Left renal cortex interstitium (tissue), 4 donors: ENCODE measurements at regions not wholly inside any gene's neighbourhood (a gene's known extent, or its start where the extent isn't known, plus 50 kb on each side); places are given as distances from the start of the nearest gene placed in this dataset.
A peak's percentile ranks its signal among the peaks of the same experiment; 100 is the strongest.
"Not testable (repeated sequence)": the region's sequence is repeated elsewhere in the genome, so short reads cannot be mapped to it uniquely, and the experiment has no call there.

Experiments used
- DNase-seq, 4 donors: peaks; one replicate each; pipeline ENCODE4 v3.0.0-alpha.2; 2013; ENCODE audit warnings: low read depth in 4 of 4, low spot score in 2 of 4, missing footprints in 1 of 4

DNA sequence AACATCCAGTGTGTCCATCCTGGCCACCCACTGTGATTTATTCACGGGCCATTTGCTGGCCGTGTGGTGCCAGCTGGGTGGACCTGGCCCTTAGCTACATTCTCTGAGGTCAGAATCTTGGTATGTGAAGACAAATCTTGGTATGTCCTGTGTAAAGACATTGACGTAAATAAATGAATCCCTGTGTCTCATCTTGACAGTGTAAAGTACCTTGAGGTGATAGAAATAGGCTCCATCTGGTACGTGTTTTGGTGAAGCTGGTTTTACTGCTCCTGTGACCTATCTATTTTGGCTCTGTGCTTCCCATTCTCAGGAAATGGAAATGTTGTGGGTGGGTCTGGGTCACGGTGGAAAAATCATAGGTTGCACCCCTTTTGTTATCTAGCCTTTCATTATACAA, 245.4 kb upstream of the ANKH start:
- no peak for DNase-seq

DNA sequence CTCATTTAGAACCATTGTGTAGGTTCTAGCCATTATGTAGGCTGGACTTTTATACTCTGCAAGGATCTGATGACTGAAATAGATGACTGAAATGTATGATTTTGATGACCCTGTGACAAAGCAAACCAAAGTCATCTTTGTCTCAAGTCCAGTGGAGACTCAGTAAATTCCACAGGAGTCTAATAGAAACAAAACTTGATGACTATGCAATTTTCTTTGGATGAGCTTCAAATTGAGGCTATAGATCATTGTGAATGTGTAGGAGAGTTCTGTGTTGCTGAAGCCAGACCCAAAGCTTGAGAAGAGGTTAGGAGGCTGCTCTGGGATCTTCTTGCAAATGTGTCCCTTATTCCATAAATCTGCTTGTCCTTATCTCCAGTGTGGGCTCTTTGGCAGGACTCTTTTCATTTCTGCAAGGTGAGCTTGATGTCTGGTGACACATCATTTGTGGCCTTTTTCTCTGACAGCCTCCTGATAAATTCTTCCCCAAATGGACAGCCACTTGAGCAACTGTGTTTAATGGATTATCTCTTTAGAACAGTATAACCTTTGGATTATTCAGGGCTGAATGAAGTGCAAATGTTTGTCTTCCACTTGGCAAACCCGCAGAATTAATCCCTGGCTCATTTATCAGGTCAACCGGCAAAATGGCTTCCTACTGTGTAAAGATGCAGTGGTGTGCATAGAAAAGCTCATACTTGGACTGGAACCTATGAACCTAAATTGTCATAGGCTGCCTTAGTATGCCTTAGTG, 235.1 kb upstream of the ANKH start:
- DNase-seq: no peak

DNA sequence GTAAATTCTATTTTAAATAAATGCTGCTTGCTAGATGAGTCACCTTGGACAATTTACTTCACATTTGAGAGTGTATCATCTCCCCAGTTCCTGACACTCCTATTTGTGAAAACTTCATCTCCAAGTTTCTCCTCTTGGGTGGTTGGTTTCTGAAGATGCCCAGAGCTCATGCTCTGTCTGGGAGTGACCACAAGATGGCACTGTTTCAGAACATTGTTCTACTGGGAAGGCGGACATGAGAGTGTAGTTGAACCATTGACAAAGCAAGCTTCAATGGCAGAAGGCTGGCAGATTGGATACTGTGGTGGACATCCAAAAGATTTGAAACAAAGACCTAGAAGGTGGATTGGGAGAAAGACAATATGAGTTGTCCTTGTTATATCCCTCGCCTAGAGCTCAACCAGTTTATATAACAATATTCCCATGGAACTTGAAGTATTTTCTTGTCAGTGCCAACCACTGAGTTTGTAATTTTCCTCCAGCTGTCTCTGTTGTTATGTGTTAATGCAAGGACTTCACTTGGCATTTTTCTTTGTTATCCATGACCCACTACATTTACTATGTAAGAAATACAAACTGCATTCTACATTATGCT, 234.3 kb upstream of the ANKH start:
- no peak for DNase-seq

DNA sequence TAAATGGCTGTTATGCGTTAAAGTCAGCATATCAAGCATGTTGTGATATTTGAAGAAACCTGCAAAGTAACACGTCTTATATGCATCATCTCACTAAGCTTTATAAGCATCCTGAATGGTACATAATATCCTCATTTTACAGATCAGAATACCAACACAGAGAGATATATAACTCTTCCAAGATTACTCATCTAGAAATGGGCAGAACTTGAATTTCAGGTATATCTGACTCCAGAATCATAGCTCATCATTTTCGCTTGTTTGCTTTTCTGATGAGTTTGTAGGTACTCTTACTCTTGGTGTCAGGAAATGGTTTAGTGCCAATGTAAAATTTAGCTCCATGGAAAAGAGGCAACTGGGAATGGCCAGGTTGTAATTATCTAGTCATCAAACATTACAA, 232.3 kb upstream of the ANKH start:
- DNase-seq: no peak

DNA sequence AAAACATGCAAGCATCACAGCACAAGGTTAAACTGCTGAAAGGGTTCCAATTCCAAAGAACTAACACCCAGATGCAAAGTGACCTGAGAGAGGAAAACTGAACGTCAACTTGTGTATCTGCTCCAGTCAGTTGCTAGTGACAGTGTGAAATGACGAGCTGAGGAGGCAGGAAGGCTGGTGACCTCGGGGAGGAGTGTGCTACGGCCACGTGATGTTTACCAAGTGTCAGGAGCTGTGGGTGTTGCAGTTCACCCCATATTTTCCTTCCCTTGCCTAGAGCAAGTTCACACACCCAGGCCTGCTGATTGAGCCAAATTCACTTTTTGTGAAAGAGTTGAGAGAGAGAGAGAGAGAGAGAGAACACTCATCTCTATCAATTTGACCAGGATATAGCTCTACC, 231.6 kb upstream of the ANKH start:
- DNase-seq: no peak

DNA sequence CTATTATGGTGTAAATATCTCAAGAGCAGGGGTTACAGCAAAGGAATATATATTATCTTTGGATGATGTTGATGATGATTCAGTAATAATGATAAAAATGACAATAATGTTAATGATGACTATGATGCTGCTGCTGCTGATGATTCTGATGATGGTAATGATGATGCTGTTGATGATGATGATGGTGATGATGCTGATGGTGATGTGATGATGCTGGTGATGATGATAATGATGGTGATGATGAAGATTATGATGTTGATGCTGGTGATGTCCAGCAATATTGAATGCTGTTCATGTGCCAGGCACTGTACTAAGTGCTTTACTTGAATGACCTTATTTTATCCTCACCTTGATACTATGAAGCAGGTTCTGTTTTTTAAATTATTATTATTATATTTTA, 226.0 kb upstream of the ANKH start:
- DNase-seq: no peak

DNA sequence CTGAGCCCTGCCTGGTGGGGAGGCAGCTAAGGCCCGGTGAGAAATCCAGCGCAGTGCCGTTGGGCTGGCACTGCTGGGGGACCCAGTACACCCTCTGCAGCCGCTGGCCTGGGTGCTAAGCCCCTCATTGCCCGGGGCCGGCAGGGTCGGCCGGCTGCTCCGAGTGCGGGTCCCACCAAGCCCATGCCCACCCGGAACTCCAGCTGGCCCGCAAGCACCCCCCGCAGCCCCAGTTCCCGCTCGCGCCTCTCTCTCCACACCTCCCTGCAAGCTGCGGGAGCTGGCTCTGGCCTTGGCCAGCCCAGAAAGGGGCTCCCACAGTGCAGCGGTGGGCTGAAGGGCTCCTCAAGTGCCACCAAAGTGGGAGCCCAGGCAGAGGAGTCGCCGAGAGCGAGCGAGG, 225.1 kb upstream of the ANKH start:
- not testable (repeated sequence) for DNase-seq

DNA sequence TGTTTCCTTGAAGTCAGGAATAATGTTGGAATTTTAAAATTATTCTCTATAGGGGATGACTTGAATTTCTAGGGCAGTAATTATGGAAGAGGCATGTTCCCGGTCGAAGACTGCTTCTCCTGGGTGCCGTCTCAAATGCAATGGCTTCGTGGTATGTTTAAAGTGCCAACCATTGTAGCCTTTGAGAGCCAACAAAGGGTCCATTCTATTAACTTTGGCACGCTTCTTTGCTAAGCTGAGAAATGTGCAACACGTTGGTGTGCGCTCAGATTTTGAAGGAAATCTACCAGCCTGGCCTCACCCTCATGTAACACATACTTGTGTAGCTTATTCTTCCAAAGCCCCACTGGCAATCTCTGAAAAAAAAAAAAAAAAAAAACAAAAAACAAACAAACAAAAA, 221.2 kb upstream of the ANKH start:
- no peak for DNase-seq

DNA sequence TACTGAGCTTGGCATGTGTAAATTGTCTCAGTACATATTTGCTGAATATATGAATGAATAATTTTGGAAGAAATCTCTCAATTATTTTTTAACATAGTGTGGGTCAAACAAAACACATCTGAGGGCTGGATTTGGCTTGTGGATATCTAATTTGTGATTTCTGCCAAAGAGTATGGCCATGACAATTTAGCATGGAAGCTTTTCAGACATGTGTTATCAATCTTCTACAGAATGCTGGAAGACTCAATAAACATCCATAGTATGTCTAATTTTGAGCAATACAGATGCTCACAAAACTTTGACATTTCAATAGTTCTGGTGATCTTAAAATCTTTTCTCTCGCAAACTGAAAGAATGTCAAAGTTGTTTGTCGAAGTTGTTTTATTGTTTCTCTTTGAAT, 214.1 kb upstream of the ANKH start:
- DNase-seq: no peak

DNA sequence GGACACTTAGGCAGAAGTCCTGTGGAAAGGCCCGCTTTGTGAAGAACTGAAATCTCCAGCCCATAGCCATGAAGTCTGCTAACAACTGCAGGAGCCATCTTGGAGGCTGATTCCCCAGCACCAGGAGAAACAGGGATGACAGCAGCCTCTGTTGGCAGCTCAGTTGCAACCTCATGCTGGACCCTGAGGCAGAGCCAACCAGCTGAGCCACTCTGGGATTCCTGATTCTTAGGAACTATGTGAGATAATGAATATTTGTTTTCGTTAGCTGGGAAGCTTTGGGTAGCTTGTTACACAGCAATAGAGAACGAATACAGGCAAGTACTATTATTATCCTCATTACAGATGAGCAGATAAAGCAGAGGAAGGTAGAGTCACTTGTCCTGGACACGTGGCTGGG, 210.5 kb upstream of the ANKH start:
- DNase-seq: no peak

DNA sequence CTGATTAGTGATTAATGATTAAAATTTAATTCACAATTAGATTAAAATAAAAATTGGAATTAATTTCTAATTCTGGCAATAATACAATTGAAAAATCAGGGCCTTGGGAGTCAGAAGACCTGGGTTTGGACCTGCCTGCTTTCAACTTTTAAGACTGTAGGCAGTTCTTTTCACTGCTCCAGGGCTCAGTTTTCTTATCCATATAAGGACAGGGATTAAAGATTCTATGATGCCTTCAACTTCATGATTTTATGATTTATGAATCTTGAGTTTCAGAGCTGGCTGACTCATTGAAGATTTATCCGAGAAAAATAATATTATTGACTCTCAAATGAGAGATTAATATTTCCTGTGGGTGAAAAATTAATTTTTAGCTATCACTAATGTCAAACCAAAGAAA, 208.6 kb upstream of the ANKH start:
- no peak for DNase-seq

DNA sequence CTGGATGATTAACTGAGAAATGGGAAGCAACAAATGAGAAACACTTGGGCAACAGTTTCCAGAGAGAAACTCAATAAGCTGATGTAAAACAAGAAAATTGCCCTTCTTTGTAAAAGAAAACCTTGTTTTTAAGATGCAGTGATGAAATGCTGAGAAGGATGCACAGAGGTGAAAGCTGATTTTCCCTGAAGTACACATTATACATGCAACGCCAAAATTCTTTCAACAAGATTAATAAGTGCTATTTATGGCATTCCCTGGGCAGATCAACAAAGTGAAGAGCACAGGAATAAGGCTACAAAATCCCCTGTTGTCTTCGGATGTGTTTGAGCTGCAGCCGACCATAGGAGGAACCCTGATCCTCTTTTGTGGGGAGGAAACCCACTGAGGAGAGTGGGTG, 208.0 kb upstream of the ANKH start:
- DNase-seq: no peak

DNA sequence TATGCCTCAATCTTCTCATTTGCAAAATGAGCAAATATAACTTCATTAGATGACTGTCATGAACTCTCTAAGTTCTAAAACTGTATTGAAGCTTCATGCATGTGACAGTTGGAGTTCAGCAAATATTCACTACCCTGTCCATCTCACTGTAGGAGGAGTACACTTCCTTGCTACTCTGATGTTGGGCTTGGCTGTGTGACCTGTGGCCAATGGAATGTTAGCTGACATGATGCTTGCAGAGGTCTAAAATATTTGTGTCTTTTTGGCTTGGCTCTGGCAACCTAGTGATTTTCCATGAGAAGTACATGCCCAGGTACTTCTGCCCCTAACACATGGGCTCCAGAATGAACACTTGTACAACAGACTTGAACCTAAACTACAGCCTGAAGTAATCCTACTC, 203.1 kb upstream of the ANKH start:
- DNase-seq: no peak

DNA sequence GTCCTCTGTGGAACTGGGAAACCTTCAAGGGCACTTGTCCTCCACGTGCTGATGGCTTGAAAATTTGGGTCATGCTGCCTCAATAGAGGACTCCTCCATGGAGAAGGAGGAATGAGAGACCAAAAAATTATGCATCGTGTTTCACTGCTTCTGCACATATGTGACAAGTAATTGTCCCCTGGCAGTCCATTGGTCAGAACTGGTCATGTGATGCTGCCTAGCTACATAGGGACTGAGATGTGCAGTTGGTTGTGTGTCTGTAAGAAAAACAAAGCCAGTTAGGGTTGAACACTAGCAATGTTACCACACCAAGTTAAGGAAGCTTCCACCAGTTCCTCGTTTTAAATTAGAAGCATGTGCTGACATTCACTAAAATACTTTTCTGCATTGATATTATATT, 201.9 kb upstream of the ANKH start:
- DNase-seq: no peak

DNA sequence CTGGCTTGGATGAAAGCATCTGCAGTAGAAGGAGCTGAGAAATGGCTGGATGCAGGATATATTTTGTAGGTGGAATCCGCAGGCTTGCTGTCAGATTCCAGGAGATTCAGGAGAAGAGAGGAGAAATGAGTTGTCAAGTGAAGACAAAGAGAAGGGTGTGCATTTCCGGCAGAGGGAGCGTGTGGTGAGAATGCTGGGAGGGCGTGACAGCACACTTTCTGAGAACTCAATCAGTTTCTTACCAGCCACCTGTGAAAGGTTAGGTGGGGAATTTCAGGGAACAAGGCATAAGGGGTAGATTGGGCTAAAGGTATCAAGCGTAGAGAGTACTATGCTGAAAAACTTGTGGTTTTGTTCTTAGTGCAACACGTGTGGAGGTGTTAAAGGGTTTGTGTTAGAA, 199.3 kb upstream of the ANKH start:
- DNase-seq: no peak

DNA sequence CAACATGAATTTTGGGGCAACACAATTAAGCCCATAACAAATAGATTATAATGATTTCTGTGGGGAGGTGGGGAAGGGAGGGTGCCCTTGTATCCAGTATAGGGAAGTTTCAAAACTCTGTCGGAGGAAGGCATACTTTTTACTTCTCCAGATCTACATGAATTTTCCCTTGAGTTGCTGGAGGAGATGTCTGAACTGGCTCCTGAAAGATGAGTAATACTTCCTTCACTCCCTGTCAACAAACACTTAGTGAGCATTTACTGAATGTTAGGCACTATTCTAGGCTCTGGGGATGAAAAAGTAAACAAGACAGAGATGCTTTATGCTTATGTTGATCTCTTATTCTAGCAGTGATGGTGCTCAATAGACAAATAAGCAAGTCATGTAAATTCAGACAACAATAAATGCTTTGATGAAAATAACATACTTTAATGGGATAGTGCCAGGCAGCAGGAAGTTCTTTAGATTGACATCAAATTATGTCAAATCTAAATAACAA, 197.9 kb upstream of the ANKH start:
- DNase-seq: no peak

DNA sequence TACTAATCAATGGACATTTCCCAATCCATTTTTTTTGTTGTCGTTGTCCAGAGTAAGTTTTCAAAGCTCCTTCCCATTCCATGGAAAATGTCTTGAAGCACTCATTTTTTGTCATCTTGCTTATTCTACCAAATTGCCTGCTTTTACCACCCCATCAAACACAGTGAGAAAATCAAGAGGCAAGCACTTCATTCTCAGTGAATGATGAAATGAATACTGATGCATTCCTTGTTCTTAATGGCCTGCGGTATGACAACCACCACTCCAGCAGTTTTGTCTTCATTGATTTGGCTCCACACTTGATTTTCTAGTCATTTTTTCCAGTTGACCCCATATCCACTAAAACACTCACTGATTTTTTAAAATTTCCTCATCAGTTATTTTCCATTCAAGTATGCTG, 193.5 kb upstream of the ANKH start:
- peak in 1 of 4 donors; percentile 1 for DNase-seq

DNA sequence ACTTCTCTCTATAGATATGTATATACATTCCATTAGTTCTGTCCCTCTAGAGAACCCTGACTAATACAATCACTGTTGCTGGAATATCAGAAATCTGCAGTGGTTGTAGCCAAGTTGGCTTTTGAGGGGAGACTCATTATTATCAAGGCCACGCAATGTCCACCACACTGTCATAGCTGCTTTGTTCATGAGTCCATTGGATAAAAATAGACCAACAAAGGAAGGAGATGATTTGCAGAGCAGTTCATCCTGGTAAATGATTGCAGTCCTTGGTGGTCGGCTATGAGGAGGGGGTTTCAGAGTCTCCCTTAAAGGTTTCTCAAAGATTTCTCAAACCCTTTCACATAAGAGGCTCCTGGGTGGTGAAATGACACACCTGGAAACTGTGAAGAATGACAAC, 192.8 kb upstream of the ANKH start:
- no peak for DNase-seq

DNA sequence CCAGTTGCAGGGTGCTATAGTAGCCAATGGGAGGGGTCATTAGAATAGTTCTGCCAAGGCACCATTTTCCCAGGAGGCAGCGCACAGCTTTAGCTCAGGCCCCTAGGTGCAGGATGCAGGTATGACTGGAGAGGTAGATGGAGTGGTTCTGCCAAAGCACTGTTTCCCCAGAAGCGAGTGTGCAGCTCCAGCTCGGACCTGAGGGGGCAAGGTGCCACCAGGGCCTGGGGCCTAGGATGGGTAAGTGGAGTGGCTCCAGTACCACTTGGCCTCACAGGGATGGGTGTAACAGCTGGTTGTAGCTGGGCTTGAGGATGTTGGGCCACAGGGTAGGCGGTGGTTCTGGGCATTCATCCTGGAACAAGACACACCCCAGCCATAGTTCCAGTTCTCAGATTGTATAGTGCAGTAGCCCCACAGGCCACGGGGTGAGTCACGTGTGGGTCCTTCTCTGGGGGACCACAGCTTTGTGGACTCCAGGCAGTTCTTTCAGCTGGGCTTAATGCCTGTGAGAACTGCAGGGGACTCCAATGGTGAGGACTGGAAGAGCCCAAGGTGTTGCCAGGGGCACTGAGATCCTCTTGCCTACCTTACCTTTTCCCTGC, 185.5 kb upstream of the ANKH start:
- DNase-seq: no peak

DNA sequence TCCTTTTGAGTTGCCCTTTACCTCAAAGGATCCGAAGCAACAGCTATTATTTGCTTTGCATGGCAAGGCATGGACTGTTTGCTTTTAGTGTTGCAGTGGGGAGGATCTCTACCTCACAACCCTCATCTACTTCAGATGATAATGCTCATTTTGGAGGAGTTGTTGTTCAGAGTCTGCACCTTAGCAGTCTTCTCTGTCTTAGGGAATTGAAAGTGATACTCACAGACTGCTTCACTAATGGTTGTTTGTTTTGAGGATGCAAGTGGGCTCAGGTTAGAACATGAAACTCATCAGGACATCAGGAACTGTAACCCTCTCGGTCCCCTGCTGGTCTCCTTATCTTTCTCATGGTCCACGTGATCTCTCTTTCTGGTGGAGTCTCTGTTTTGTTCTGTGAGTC, 172.9 kb upstream of the ANKH start:
- DNase-seq: no peak

DNA sequence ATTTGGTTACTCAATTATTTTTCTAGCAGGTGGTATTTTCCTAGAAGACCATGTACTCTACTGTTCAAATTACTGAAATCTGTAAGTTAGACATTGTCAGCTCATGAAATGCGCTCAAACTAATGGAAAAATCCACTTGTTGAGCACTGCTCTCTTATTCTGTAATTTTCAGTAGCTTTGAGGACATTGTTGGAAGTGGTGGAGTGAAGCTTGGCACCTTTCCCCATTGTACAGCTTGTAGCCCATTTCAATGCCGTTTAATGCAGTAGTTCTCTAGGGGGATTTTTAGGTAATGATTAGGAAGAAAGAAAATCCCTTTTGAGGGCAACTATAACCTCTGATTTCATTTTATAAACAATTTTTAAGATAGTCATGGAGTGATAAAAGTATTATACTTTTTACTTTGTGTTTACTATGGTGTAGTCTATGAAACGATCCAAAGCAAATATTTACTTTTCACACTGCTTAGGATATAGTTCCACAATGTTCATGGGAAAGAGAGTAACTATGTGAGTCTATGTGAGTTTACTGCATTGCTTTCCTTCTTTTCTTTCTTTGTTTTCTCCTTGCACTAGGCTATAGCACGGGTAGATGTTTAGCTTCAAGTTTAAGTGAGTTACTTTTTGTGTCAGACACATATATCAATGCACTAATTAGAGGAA, 165.8 kb upstream of the ANKH start:
- no peak for DNase-seq

DNA sequence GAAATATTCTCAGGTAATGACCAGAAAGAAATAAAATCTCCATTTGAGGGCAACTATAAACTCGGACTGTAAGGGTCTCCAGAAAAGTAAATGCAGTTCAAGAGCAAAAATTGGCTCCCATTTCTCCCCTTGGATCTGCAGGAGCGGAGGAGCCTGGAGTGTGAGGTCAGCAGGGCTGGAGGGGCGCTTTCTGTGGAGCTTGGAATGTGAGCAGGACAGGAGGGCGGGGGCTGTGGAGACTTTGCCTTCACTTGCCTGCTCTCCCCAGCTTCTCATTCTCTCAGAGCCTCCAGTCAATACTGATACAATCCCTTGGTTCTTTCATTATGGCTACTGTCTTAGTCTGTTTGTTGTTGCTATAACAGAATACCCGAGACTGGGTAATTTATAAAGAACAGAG, 162.8 kb upstream of the ANKH start:
- no peak for DNase-seq
